ENCODE measurements at regions not wholly inside any gene's neighbourhood (a gene's known extent, or its start where the extent isn't known, plus 50 kb on each side); places are given as distances from the start of the nearest gene placed in this dataset.

- no peak for DNase-seq
Observed at GRCh38 chr3:76940181-76940770, 99.6 kb upstream of the ROBO2 start.

GRCh38 chr3:76941376-76941775 lies 98.5 kb upstream of the ROBO2 start:
- DNase-seq = no peak

- no peak for DNase-seq
Observed at GRCh38 chr3:76942101-76942500, 97.8 kb upstream of the ROBO2 start.

- no peak for DNase-seq
Observed at GRCh38 chr3:76943058-76943457, 96.8 kb upstream of the ROBO2 start.

GRCh38 chr3:76943671-76944070 lies 96.2 kb upstream of the ROBO2 start:
- no peak for DNase-seq

GRCh38 chr3:76949033-76949432 lies 90.9 kb upstream of the ROBO2 start:
- DNase-seq = no peak

GRCh38 chr3:76949462-76949861 lies 90.4 kb upstream of the ROBO2 start:
- DNase-seq = no peak

GRCh38 chr3:76950590-76950989 lies 89.3 kb upstream of the ROBO2 start:
- DNase-seq = no peak

GRCh38 chr3:76954412-76954811 lies 85.5 kb upstream of the ROBO2 start:
- DNase-seq = no peak

- DNase-seq = no peak
Observed at GRCh38 chr3:76958274-76958673, 81.6 kb upstream of the ROBO2 start.

- DNase-seq = no peak
Observed at GRCh38 chr3:76958861-76959260, 81.0 kb upstream of the ROBO2 start.

- no peak for DNase-seq
Observed at GRCh38 chr3:76961284-76961683, 78.6 kb upstream of the ROBO2 start.

GRCh38 chr3:76965122-76965725 lies 74.7 kb upstream of the ROBO2 start:
- no peak for DNase-seq

GRCh38 chr3:76969471-76969870 lies 70.4 kb upstream of the ROBO2 start:
- DNase-seq = no peak

- DNase-seq = no peak
Observed at GRCh38 chr3:76969996-76970615, 69.8 kb upstream of the ROBO2 start.

GRCh38 chr3:76972624-76973296 lies 67.1 kb upstream of the ROBO2 start:
- no peak for DNase-seq

- DNase-seq = no peak
Observed at GRCh38 chr3:76976996-76977395, 62.9 kb upstream of the ROBO2 start.

GRCh38 chr3:76985645-76986044 lies 54.3 kb upstream of the ROBO2 start:
- DNase-seq = no peak

- DNase-seq = no peak
Observed at GRCh38 chr3:76986876-76987474, 52.9 kb upstream of the ROBO2 start.

Measured in NCI-H524 (cell line).